Esophagus muscularis mucosa (tissue), 4 donors: ENCODE measurements at regions not wholly inside any gene's neighbourhood (a gene's known extent, or its start where the extent isn't known, plus 50 kb on each side); places are given as distances from the start of the nearest gene placed in this dataset.

Experiments
- DNase-seq: peaks from one replicate; pipeline ENCODE4 v3.0.0-alpha.2; 2017; ENCODE audit errors: extremely low spot score
- H3K27ac ChIP-seq, 4 donors: fragments of 200-600 bp; sonication (generic); replicated peaks in 1 of 4; 1 replicate in 3 of 4; 2 replicates in 1 of 4; pipeline ENCODE4 v1.5.1; 2016 to 2019; ENCODE audit warnings: mild to moderate bottlenecking in 1 of 4
- H3K27me3 ChIP-seq, 4 donors: fragments of 200-600 bp; sonication (generic); one replicate each; pipeline versions ENCODE4 v1.5.1 to v1.6.0; 2016 to 2019
- H3K36me3 ChIP-seq, 4 donors: fragments of 200-600 bp; sonication (generic); one replicate each; pipeline ENCODE4 v1.5.1; 2016 to 2019
- H3K4me1 ChIP-seq, 4 donors: fragments of 200-600 bp; sonication (generic); one replicate each; pipeline ENCODE4 v1.5.1; 2016 to 2019
- H3K4me3 ChIP-seq, 4 donors: fragments of 200-600 bp; sonication (generic); 1 replicate in 2 of 4; 2 replicates in 2 of 4; pipeline ENCODE4 v1.5.1; 2016 to 2019; ENCODE audit warnings: mild to moderate bottlenecking in 4 of 4, moderate library complexity in 1 of 4
- H3K9me3 ChIP-seq, 4 donors: fragments of 200-600 bp; sonication (generic); 1 replicate in 3 of 4; 2 replicates in 1 of 4; pipeline ENCODE4 v1.5.1; 2016 to 2019
- EP300 ChIP-seq: sonication (generic); formaldehyde crosslinking; IDR thresholded peaks from one replicate; pipeline ENCODE4 v1.6.1; 2017; ENCODE audit warnings: antibody characterized with exemption
- POLR2A ChIP-seq: fragments of 450-650 bp; IDR thresholded peaks from one replicate; pipeline ENCODE4 v1.6.1; 2017; ENCODE audit warnings: antibody characterized with exemption, moderate library complexity, mild to moderate bottlenecking, low read depth
- POLR2AphosphoS5 ChIP-seq, 2 donors: sonication (generic); formaldehyde crosslinking; IDR thresholded peaks; one replicate each; pipeline ENCODE4 v1.6.1; 2017; ENCODE audit warnings: antibody characterized with exemption in 2 of 2
- WGBS: methylation state at CpG from one replicate; pipeline ENCODE4 v1.1.5; 2018; 5-methylcytosine and 5-hydroxymethylcytosine counted together
- intact Hi-C: fragments of 100-400 bp; cut with DNase I; formaldehyde crosslinking; loops from one replicate; pipeline ENCODE4 v1.15.1; 2023
- TF ChIP-seq, protein P1 (sequence below), 3 experiments: fragments of 200-600 bp in 2 of 3; fragments of 450-650 bp in 1 of 3; sonication (generic) in 2 of 3; IDR thresholded peaks; one replicate each; pipeline ENCODE4 v1.5.1; 2017 to 2019; ENCODE audit warnings: antibody characterized with exemption in 3 of 3, mild to moderate bottlenecking in 2 of 3, moderate library complexity in 1 of 3

DNA sequence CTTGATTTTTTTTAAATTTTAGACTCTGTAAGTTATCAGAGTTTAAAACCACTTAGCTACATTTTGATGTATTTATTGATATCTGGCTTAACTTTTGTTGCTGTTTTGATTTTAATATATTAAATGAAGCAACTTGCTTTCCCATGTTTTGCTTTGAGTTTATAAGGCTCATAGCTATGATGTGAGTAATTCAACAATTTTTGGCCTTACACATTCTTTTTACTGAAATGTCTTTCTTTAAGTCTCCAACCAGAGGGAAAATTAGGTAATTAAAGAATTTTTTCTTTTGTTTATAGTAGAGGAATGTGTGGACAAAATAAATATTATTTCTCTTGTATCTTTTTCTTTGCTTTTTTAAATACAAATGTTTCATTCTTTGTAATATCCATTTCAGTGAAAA is 258.3 kb upstream of the ADAMTS5 start:
- no peak for DNase-seq
- H3K27ac ChIP-seq = no peak overlapping the region
- no peaks in the 10 kb centered on the region for H3K9me3 ChIP-seq
- H3K36me3 ChIP-seq = no peaks in the 10 kb centered on the region
- H3K27me3 ChIP-seq = no peaks in the 10 kb centered on the region
- intact Hi-C loops = no loop called here
- TF ChIP-seq POLR2AphosphoS5 (IDR thresholded peaks at IDR 0.05) (no peak), POLR2A (no peak), EP300 (no peak)
- TF ChIP-seq, protein P1, sequence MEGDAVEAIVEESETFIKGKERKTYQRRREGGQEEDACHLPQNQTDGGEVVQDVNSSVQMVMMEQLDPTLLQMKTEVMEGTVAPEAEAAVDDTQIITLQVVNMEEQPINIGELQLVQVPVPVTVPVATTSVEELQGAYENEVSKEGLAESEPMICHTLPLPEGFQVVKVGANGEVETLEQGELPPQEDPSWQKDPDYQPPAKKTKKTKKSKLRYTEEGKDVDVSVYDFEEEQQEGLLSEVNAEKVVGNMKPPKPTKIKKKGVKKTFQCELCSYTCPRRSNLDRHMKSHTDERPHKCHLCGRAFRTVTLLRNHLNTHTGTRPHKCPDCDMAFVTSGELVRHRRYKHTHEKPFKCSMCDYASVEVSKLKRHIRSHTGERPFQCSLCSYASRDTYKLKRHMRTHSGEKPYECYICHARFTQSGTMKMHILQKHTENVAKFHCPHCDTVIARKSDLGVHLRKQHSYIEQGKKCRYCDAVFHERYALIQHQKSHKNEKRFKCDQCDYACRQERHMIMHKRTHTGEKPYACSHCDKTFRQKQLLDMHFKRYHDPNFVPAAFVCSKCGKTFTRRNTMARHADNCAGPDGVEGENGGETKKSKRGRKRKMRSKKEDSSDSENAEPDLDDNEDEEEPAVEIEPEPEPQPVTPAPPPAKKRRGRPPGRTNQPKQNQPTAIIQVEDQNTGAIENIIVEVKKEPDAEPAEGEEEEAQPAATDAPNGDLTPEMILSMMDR (IDR thresholded peaks at IDR 0.05) = no peak
- H3K4me3 ChIP-seq = no peak overlapping the region
- peaks cover 0 to 17% (median 12%) of the 10 kb centered on the region in 4 donors for H3K4me1 ChIP-seq

DNA sequence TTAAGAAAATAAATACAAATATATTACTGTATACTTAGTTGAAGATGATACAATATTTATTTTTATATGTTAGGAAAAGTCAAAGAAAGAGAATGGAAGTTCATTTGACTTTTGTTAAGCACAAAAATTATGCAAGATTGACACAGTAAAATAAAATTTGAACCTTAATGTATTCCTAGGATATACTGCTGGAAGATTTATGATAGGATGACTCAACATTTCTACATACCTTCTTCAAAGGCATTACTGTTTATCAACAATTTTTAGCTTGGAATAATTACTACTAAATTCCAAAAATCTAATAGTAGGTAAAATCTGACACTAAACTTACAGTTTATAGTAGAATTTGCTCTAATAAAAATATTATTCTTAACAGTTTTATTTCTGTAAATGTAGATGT is 257.3 kb upstream of the ADAMTS5 start:
- Histone ChIP-seq H3K4me3 (no peak overlapping the region), H3K9me3 (no peaks in the 10 kb centered on the region), H3K27ac (no peak overlapping the region), H3K27me3 (no peaks in the 10 kb centered on the region), H3K4me1 (peaks cover 0 to 18% (median 13%) of the 10 kb centered on the region in 4 donors), H3K36me3 (no peaks in the 10 kb centered on the region)
- intact Hi-C loops = no loop called here
- DNase-seq = no peak
- TF ChIP-seq POLR2A = no peak
- TF ChIP-seq EP300 = no peak
- no peak for TF ChIP-seq POLR2AphosphoS5 (IDR thresholded peaks at IDR 0.05)
- TF ChIP-seq, protein P1 (IDR thresholded peaks at IDR 0.05) = no peak

- TF ChIP-seq EP300 (no peak), POLR2AphosphoS5 (IDR thresholded peaks at IDR 0.05) (no peak)
- TF ChIP-seq, protein P1 (IDR thresholded peaks at IDR 0.05) = no peak
- Histone ChIP-seq H3K36me3 (no peaks in the 10 kb centered on the region), H3K9me3 (no peaks in the 10 kb centered on the region), H3K4me3 (no peak overlapping the region), H3K27ac (peak overlapping the region in 3 of 4 donors; percentile 6 to 10 (median 7)), H3K4me1 (peaks cover 0 to 20% (median 13%) of the 10 kb centered on the region in 4 donors), H3K27me3 (no peaks in the 10 kb centered on the region)
- no peak for DNase-seq
- 48% methylated on average over 2 of the region's 2 CpGs for WGBS
- intact Hi-C loops = no loop called here
Observed at GRCh38 chr21:27221077-27221476, 254.2 kb upstream of the ADAMTS5 start.

- TF ChIP-seq, protein P1 (IDR thresholded peaks at IDR 0.05) = no peak
- TF ChIP-seq EP300 (no peak), POLR2A (no peak), POLR2AphosphoS5 (IDR thresholded peaks at IDR 0.05) (no peak)
- no peaks in the 10 kb centered on the region for H3K27me3 ChIP-seq
- H3K9me3 ChIP-seq = no peaks in the 10 kb centered on the region
- no peaks in the 10 kb centered on the region for H3K36me3 ChIP-seq
- DNase-seq = no peak
- intact Hi-C loops = no loop called here
- peak overlapping the region in 1 of 4 donors; percentile 10 for H3K27ac ChIP-seq
- H3K4me3 ChIP-seq = no peak overlapping the region
- H3K4me1 ChIP-seq = peaks cover 0 to 20% (median 13%) of the 10 kb centered on the region in 4 donors
Observed at GRCh38 chr21:27220416-27220815, 253.5 kb upstream of the ADAMTS5 start.

DNA sequence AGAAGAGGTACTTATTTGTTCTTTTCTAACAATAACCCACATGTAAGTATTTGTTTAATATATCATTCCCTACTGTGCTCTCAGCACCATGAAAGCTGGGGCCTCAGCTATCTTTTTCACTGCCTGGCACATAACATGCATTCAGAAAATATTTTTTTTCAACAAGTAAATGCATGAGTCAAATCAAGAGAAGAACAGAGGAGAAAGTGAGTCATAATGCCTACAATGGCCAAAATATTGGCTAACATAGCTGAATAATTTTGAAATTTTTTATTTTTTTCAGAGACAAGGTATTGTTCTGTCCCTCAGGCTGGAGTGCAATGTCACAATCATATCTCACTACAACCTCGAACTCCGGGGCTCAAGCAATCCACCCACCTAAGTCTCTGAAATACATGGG is 252.2 kb upstream of the ADAMTS5 start:
- DNase-seq = no peak
- no peaks in the 10 kb centered on the region for H3K36me3 ChIP-seq
- peak overlapping the region in 2 of 4 donors; percentile 1 to 28 for H3K27ac ChIP-seq
- TF ChIP-seq, protein P1 (IDR thresholded peaks at IDR 0.05) = no peak
- peak in 1 of 2 donors; percentile 24 for TF ChIP-seq POLR2AphosphoS5 (IDR thresholded peaks at IDR 0.05)
- no peaks in the 10 kb centered on the region for H3K9me3 ChIP-seq
- H3K4me3 ChIP-seq = no peak overlapping the region
- WGBS = 86% methylated on average over 2 of the region's 2 CpGs
- no peaks in the 10 kb centered on the region for H3K27me3 ChIP-seq
- peaks cover 0 to 20% (median 13%) of the 10 kb centered on the region in 4 donors for H3K4me1 ChIP-seq
- intact Hi-C loops = no loop called here
